Adrenal gland (tissue), 9 donors: ENCODE measurements at regions not wholly inside any gene's neighbourhood (a gene's known extent, or its start where the extent isn't known, plus 50 kb on each side); places are given as distances from the start of the nearest gene placed in this dataset.

Source experiments
- DNase-seq, 7 donors: peaks; one replicate each; pipeline ENCODE4 v3.0.0-alpha.2; 2019 to 2020
- H3K27ac ChIP-seq, 5 donors: fragments of 200-600 bp; sonication (generic) in 4 of 5; 1 replicate in 3 of 5; 2 replicates in 2 of 5; pipeline versions ENCODE4 v1.5.1 to v1.8.0; 2016 to 2020; ENCODE audit warnings: mild to moderate bottlenecking in 1 of 5
- H3K27me3 ChIP-seq: fragments of 200-600 bp; 2 replicates; pipeline ENCODE4 v1.8.0; 2021
- H3K36me3 ChIP-seq, 2 donors: fragments of 200-600 bp; replicated peaks in 1 of 2; 1 replicate in 1 of 2; 2 replicates in 1 of 2; pipeline versions ENCODE4 v1.5.1 to v1.8.0; 2018 to 2022
- H3K4me1 ChIP-seq, 2 donors: fragments of 200-600 bp; replicated peaks in 1 of 2; 1 replicate in 1 of 2; 2 replicates in 1 of 2; pipeline versions ENCODE4 v1.5.1 to v1.8.0; 2018 to 2021
- H3K4me3 ChIP-seq, 4 donors: fragments of 200-600 bp; sonication (generic) in 3 of 4; one replicate each; pipeline ENCODE4 v1.5.1; 2016 to 2018
- H3K9me3 ChIP-seq, 3 donors: fragments of 200-600 bp; sonication (generic) in 1 of 3; replicated peaks in 1 of 3; 1 replicate in 2 of 3; 2 replicates in 1 of 3; pipeline versions ENCODE4 v1.5.1 to v1.8.0; 2016 to 2021
- POLR2A ChIP-seq, 2 donors: fragments of 450-650 bp; IDR thresholded peaks; one replicate each; pipeline ENCODE4 v1.6.1; 2017; ENCODE audit warnings: antibody characterized with exemption in 2 of 2, mild to moderate bottlenecking in 2 of 2, moderate library complexity in 1 of 2
- WGBS, 4 donors: extraction: QIAGEN DNeasy Blood & Tissue Kit in 2 of 4; methylation state at CpG; one replicate each; pipeline versions ENCODE4 v1.1.5 to v1.1.7; 2013 to 2017; 5-methylcytosine and 5-hydroxymethylcytosine counted together
- intact Hi-C, 2 donors: fragments of 100-400 bp; cut with DNase I; formaldehyde crosslinking; loops; one replicate each; pipeline versions ENCODE4 v1.14.1 to v1.15.0; 2022 to 2023
- TF ChIP-seq, protein P1 (sequence below), 6 experiments: fragments of 450-650 bp in 4 of 6; fragments of 200-600 bp in 2 of 6; sonication (generic) in 1 of 6; IDR thresholded peaks; 1 replicate in 5 of 6; 2 replicates in 1 of 6; pipeline versions ENCODE4 v1.5.1 to v1.8.0; 2016 to 2021; ENCODE audit warnings: antibody characterized with exemption in 6 of 6, mild to moderate bottlenecking in 2 of 6, moderate library complexity in 1 of 6
- donor health status: healthy with polysubstance abuse.
- donor health status: Bipolar disorder and iron deficiency.
- donor health status: DM: yes; HTN: yes; CAD: no.
- donor health status: DM: no; HTN: no; CAD: no.
- donor health status: DM: no; HTN: no; CAD: no.

DNA sequence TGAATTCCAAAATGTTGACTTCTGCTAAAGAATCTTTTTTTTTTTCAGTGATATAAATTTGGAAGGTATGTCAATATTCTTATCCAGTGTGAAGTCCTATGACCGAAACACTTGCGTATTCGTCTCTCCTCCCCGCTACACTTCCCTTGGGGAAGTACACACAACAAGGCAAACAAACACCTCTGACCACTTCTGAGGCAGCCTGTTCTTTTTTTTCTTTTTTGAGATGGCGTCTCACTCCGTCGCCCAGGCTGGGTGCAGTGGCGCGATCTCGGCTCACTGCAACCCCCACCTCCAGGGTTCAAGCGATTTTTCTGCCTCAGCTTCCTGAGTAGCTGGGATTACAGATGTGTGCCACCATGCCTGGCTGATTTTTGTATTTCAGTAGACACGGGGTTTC, 78.1 kb upstream of the DHRSX start:
- Histone ChIP-seq H3K36me3 (no peaks in the 10 kb centered on the region), H3K27ac (no peak overlapping the region), H3K4me1 (no peaks in the 10 kb centered on the region), H3K9me3 (no peaks in the 10 kb centered on the region), H3K27me3 (peaks cover 29% of the 10 kb centered on the region), H3K4me3 (no peak overlapping the region)
- intact Hi-C loops = no loop called here
- no peak for DNase-seq
- no peak for TF ChIP-seq POLR2A (IDR thresholded peaks at IDR 0.05)
- TF ChIP-seq, protein P1, sequence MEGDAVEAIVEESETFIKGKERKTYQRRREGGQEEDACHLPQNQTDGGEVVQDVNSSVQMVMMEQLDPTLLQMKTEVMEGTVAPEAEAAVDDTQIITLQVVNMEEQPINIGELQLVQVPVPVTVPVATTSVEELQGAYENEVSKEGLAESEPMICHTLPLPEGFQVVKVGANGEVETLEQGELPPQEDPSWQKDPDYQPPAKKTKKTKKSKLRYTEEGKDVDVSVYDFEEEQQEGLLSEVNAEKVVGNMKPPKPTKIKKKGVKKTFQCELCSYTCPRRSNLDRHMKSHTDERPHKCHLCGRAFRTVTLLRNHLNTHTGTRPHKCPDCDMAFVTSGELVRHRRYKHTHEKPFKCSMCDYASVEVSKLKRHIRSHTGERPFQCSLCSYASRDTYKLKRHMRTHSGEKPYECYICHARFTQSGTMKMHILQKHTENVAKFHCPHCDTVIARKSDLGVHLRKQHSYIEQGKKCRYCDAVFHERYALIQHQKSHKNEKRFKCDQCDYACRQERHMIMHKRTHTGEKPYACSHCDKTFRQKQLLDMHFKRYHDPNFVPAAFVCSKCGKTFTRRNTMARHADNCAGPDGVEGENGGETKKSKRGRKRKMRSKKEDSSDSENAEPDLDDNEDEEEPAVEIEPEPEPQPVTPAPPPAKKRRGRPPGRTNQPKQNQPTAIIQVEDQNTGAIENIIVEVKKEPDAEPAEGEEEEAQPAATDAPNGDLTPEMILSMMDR (IDR thresholded peaks at IDR 0.05) = no peak
- 71 to 76% (median 74%) methylated on average over 12 of the region's 12 CpGs for WGBS, 4 donors

DNA sequence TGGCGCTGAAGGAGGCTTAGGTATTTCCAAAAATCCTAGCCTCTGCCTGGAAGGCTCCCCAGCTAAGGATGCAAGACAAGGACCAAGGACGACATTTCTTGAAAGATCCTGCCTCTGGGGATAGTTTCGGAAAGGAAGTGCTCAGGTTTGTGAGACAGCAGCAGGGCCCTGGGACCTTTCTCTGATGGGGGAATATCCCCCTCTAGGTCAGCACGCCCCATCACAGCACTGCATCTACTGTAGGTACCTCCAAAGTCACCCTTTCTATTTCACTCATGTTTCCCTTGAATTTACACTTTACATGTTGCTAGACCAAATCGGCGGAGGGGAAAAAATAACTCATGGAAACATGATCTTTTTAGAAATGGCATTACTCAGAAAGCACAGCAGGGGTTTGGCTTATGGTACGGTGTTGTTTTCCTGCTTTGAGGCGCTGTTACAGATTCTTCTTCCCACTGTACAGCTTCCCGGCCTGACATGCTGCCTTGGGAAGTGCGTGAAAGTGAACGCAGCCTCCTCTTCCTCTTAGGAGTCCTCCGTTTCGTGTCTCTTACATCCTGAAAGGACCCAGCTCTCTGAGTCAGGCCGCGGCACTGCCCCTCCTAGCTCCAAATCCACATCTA, 77.2 kb upstream of the DHRSX start:
- no peak overlapping the region for H3K4me3 ChIP-seq
- WGBS, 4 donors = 74 to 80% (median 74%) methylated on average over 15 of the region's 15 CpGs
- TF ChIP-seq, protein P1 (IDR thresholded peaks at IDR 0.05) = no peak
- no peak for TF ChIP-seq POLR2A (IDR thresholded peaks at IDR 0.05)
- H3K27me3 ChIP-seq = peaks cover 20% of the 10 kb centered on the region
- no peak for DNase-seq
- intact Hi-C loops = no loop called here
- no peaks in the 10 kb centered on the region for H3K4me1 ChIP-seq
- H3K9me3 ChIP-seq = no peaks in the 10 kb centered on the region
- H3K36me3 ChIP-seq = no peaks in the 10 kb centered on the region
- no peak overlapping the region for H3K27ac ChIP-seq

DNA sequence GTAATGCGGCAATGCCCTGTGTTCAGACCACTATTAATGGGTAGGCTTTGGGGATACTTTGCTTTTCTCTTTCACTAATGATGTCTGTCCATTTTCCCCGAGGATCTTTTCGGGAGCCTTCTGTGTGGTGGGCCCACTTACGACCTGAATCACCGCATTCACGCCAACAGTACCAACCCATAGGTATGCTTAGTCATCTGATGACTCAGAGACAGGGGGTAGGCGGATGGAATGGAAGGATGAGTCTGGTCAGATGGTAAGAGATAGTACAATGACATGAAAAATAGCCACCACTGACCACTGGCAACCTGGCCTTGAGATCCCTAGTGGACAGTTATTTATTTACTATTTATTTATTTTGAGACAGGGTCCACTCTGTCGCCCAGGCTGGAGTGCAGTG, 76.0 kb upstream of the DHRSX start:
- Histone ChIP-seq H3K4me3 (no peak overlapping the region), H3K27me3 (peaks cover 11% of the 10 kb centered on the region), H3K4me1 (no peaks in the 10 kb centered on the region), H3K27ac (no peak overlapping the region), H3K36me3 (no peaks in the 10 kb centered on the region), H3K9me3 (no peaks in the 10 kb centered on the region)
- intact Hi-C loops = no loop called here
- DNase-seq = no peak
- 83 to 90% (median 87%) methylated on average over 7 to 8 of the region's 8 CpGs for WGBS, 4 donors
- TF ChIP-seq POLR2A (IDR thresholded peaks at IDR 0.05) = no peak
- TF ChIP-seq, protein P1 (IDR thresholded peaks at IDR 0.05) = no peak

GRCh38 chrX:2574271-2574670, 73.5 kb upstream of the DHRSX start:
- no peak overlapping the region for H3K4me3 ChIP-seq

More at GRCh38 chrX:2574271-2574670, 73.5 kb upstream of the DHRSX start:
- intact Hi-C loops = no loop called here
- TF ChIP-seq POLR2A (IDR thresholded peaks at IDR 0.05) = no peak
- TF ChIP-seq, protein P1 (IDR thresholded peaks at IDR 0.05) = no peak
- no peaks in the 10 kb centered on the region for H3K9me3 ChIP-seq
- no peak for DNase-seq
- H3K27ac ChIP-seq = no peak overlapping the region
- no peaks in the 10 kb centered on the region for H3K4me1 ChIP-seq
- H3K27me3 ChIP-seq = no peaks in the 10 kb centered on the region
- no peaks in the 10 kb centered on the region for H3K36me3 ChIP-seq
- WGBS, 4 donors = 81 to 93% (median 85%) methylated on average over 6 of the region's 6 CpGs
